Adrenal gland (tissue), 9 donors: ENCODE measurements at regions not wholly inside any gene's neighbourhood (a gene's known extent, or its start where the extent isn't known, plus 50 kb on each side); places are given as distances from the start of the nearest gene placed in this dataset.
A peak's percentile ranks its signal among the peaks of the same experiment; 100 is the strongest.

ENCODE experiments used
- DNase-seq, 7 donors: peaks; one replicate each; pipeline ENCODE4 v3.0.0-alpha.2; 2019 to 2020
- H3K27ac ChIP-seq, 5 donors: fragments of 200-600 bp; sonication (generic) in 4 of 5; 1 replicate in 3 of 5; 2 replicates in 2 of 5; pipeline versions ENCODE4 v1.5.1 to v1.8.0; 2016 to 2020; ENCODE audit warnings: mild to moderate bottlenecking in 1 of 5
- H3K27me3 ChIP-seq: fragments of 200-600 bp; 2 replicates; pipeline ENCODE4 v1.8.0; 2021
- H3K36me3 ChIP-seq, 2 donors: fragments of 200-600 bp; replicated peaks in 1 of 2; 1 replicate in 1 of 2; 2 replicates in 1 of 2; pipeline versions ENCODE4 v1.5.1 to v1.8.0; 2018 to 2022
- H3K4me1 ChIP-seq, 2 donors: fragments of 200-600 bp; replicated peaks in 1 of 2; 1 replicate in 1 of 2; 2 replicates in 1 of 2; pipeline versions ENCODE4 v1.5.1 to v1.8.0; 2018 to 2021
- H3K4me3 ChIP-seq, 4 donors: fragments of 200-600 bp; sonication (generic) in 3 of 4; one replicate each; pipeline ENCODE4 v1.5.1; 2016 to 2018
- H3K9me3 ChIP-seq, 3 donors: fragments of 200-600 bp; sonication (generic) in 1 of 3; replicated peaks in 1 of 3; 1 replicate in 2 of 3; 2 replicates in 1 of 3; pipeline versions ENCODE4 v1.5.1 to v1.8.0; 2016 to 2021
- POLR2A ChIP-seq, 2 donors: fragments of 450-650 bp; IDR thresholded peaks; one replicate each; pipeline ENCODE4 v1.6.1; 2017; ENCODE audit warnings: antibody characterized with exemption in 2 of 2, mild to moderate bottlenecking in 2 of 2, moderate library complexity in 1 of 2
- WGBS, 4 donors: extraction: QIAGEN DNeasy Blood & Tissue Kit in 2 of 4; methylation state at CpG; one replicate each; pipeline versions ENCODE4 v1.1.5 to v1.1.7; 2013 to 2017; 5-methylcytosine and 5-hydroxymethylcytosine counted together
- intact Hi-C, 2 donors: fragments of 100-400 bp; cut with DNase I; formaldehyde crosslinking; loops; one replicate each; pipeline versions ENCODE4 v1.14.1 to v1.15.0; 2022 to 2023
- TF ChIP-seq, protein P1 (sequence below), 6 experiments: fragments of 450-650 bp in 4 of 6; fragments of 200-600 bp in 2 of 6; sonication (generic) in 1 of 6; IDR thresholded peaks; 1 replicate in 5 of 6; 2 replicates in 1 of 6; pipeline versions ENCODE4 v1.5.1 to v1.8.0; 2016 to 2021; ENCODE audit warnings: antibody characterized with exemption in 6 of 6, mild to moderate bottlenecking in 2 of 6, moderate library complexity in 1 of 6
- donor health status: healthy with polysubstance abuse.
- donor health status: Bipolar disorder and iron deficiency.
- donor health status: DM: yes; HTN: yes; CAD: no.
- donor health status: DM: no; HTN: no; CAD: no.
- donor health status: DM: no; HTN: no; CAD: no.

DNA sequence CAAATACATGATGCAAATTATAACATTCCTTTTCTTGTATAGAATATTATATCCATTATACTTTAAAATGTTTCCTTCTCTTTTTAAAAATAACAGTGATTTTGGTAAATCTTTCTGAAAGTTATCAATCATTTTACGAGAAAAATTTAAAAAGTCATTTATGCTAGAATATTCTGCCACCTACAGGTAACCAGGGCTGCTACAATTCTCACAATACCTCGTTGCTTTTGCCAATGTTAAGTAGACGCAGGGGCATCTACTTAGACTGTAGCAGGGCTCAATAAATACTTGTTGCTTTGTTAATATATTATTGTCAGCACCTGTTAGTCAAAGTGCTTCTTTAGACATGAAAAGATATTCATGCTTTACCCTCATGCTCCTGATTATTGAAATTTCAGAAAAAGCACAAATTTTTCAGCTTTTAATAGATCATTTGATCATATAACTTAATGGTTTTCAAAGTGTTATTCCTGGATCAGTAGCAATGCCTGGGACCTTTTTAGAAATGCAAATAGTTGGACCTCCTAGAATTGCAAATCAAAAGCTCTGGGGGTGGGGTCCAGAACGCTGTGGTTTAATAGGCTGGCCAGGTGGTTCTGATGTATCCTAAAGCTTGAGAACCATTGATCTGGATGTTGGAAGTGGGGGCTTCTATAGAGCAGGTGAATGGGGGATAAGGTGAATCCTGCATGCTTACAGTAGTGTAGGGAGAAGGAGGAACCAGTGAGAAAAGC, 223.6 kb upstream of the PDZRN3 start:
- 17 to 21% (median 19%) methylated on average over 4 of the region's 4 CpGs for WGBS, 4 donors
- Histone ChIP-seq H3K36me3 (no peaks in the 10 kb centered on the region), H3K27me3 (no peaks in the 10 kb centered on the region), H3K4me1 (no peaks in the 10 kb centered on the region), H3K9me3 (no peaks in the 10 kb centered on the region), H3K4me3 (no peak overlapping the region), H3K27ac (no peak overlapping the region)
- intact Hi-C loops = loop anchor here (5.0 kb wide), 2 partner anchors 226 to 341 kb away; partner anchors contain the start of gene PDZRN3 (in 1 of the 2)
- peak in 2 of 7 donors; percentile 11 to 25 for DNase-seq
- TF ChIP-seq, protein P1, sequence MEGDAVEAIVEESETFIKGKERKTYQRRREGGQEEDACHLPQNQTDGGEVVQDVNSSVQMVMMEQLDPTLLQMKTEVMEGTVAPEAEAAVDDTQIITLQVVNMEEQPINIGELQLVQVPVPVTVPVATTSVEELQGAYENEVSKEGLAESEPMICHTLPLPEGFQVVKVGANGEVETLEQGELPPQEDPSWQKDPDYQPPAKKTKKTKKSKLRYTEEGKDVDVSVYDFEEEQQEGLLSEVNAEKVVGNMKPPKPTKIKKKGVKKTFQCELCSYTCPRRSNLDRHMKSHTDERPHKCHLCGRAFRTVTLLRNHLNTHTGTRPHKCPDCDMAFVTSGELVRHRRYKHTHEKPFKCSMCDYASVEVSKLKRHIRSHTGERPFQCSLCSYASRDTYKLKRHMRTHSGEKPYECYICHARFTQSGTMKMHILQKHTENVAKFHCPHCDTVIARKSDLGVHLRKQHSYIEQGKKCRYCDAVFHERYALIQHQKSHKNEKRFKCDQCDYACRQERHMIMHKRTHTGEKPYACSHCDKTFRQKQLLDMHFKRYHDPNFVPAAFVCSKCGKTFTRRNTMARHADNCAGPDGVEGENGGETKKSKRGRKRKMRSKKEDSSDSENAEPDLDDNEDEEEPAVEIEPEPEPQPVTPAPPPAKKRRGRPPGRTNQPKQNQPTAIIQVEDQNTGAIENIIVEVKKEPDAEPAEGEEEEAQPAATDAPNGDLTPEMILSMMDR (IDR thresholded peaks at IDR 0.05) = peak; percentile 38 to 76 (median 72)
- no peak for TF ChIP-seq POLR2A (IDR thresholded peaks at IDR 0.05)

DNA sequence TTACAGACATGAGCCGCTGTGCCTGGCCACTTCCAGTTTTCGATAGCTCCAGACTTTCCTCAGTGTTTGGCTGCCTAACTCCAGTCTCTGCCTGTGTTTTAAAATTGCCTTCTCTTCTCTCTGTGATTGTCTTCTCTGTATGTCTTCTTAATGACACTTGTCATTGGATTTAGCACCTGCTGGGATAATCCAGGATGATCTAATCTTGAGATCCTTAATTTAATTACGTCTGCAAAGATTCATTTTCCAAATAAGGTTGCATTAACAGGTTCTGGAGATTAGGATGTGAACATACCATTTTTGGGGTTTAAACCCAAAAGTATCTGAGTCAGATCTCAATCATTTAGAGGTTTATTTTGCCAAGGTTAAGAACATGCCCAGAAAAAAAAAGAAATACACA, 222.2 kb upstream of the PDZRN3 start:
- WGBS, 4 donors = 91 to 98% (median 94%) methylated on average over 3 of the region's 3 CpGs
- Histone ChIP-seq H3K9me3 (no peaks in the 10 kb centered on the region), H3K27me3 (no peaks in the 10 kb centered on the region), H3K4me3 (no peak overlapping the region), H3K4me1 (no peaks in the 10 kb centered on the region), H3K36me3 (no peaks in the 10 kb centered on the region), H3K27ac (no peak overlapping the region)
- no peak for DNase-seq
- TF ChIP-seq POLR2A (IDR thresholded peaks at IDR 0.05) = no peak
- TF ChIP-seq, protein P1 (IDR thresholded peaks at IDR 0.05) = no peak
- intact Hi-C loops = loop anchor here (5.0 kb wide), 2 partner anchors 225 to 340 kb away; partner anchors contain the start of gene PDZRN3 (in 1 of the 2)

DNA sequence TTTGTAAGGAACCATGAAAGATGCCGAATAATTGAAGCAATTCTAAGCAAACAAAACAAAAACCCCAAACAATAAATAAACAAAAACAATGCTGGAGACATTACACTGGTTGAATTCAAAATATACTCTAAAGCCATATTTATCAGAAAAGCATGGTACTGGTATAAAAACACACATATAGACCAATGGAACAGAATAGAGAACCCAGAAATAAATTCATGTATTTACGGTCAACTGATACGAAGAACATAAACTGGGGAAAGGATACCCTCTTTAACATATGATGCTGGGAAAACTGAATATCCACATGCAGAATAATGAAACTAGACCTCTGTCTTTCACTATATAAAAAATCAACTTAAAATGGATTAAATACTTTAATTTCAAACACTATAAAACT, 214.3 kb upstream of the PDZRN3 start:
- H3K4me1 ChIP-seq = no peaks in the 10 kb centered on the region
- no peak overlapping the region for H3K4me3 ChIP-seq
- no peaks in the 10 kb centered on the region for H3K27me3 ChIP-seq
- no peak overlapping the region for H3K27ac ChIP-seq
- H3K9me3 ChIP-seq = no peaks in the 10 kb centered on the region
- 87 to 93% (median 91%) methylated on average over 3 of the region's 3 CpGs for WGBS, 4 donors
- no peak for DNase-seq
- TF ChIP-seq POLR2A (IDR thresholded peaks at IDR 0.05) = no peak
- TF ChIP-seq, protein P1 (IDR thresholded peaks at IDR 0.05) = no peak
- H3K36me3 ChIP-seq = no peaks in the 10 kb centered on the region
- intact Hi-C loops = no loop called here

DNA sequence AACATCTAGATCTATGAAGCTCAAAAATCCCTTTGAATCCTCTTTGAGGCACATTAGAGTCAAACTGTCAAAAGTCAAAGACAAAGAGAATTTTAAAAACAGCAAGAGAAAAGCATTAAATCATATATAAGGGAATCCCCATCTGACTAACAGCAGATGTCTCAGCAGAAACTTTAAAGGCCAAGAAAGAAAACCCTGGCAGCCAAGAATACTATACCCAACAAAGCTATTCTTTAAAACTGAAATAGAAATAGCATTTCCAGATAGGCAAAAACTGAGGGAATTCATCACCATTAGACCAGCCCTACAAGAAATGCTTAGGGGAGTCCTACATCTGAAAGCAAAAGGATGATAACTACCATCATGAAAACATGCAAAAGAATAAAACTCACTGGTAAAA, 211.2 kb upstream of the PDZRN3 start:
- Histone ChIP-seq H3K9me3 (no peaks in the 10 kb centered on the region), H3K4me1 (no peaks in the 10 kb centered on the region), H3K4me3 (no peak overlapping the region), H3K27ac (no peak overlapping the region), H3K27me3 (no peaks in the 10 kb centered on the region), H3K36me3 (no peaks in the 10 kb centered on the region)
- intact Hi-C loops = no loop called here
- no peak for DNase-seq
- TF ChIP-seq, protein P1 (IDR thresholded peaks at IDR 0.05) = no peak
